ENCODE measurements at regions not wholly inside any gene's neighbourhood (a gene's known extent, or its start where the extent isn't known, plus 50 kb on each side); places are given as distances from the start of the nearest gene placed in this dataset.

DNA sequence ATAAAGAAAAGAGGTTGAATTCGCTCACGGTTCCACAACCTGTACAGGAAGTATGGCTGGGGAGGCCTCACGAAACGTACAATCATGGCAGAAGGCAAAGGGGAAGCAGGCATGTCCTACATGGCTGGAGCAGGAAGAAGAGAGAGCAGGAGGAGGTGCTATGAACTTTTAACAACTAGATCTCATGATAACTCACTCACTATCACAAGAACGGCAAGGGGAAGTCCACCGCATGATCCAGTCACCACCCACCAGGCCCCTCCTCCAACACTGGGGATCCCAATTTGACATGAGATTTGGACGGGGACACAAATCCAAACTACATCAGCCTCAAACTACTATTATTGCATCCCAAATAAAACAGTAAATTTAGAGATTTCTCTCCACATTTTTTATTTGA lies 53.6 kb upstream of the CST7 start:
- H3K27ac ChIP-seq, result no peak overlapping the region
- H3K36me3 ChIP-seq, result no peaks in the 10 kb centered on the region
- DNase-seq, result peak in 1 of 2 donors; percentile 28
- no peak overlapping the region for H3K4me3 ChIP-seq
- H3K9me3 ChIP-seq, result peaks cover 0 to 23% (median 8%) of the 10 kb centered on the region in 3 donors
- TF ChIP-seq, protein P1, sequence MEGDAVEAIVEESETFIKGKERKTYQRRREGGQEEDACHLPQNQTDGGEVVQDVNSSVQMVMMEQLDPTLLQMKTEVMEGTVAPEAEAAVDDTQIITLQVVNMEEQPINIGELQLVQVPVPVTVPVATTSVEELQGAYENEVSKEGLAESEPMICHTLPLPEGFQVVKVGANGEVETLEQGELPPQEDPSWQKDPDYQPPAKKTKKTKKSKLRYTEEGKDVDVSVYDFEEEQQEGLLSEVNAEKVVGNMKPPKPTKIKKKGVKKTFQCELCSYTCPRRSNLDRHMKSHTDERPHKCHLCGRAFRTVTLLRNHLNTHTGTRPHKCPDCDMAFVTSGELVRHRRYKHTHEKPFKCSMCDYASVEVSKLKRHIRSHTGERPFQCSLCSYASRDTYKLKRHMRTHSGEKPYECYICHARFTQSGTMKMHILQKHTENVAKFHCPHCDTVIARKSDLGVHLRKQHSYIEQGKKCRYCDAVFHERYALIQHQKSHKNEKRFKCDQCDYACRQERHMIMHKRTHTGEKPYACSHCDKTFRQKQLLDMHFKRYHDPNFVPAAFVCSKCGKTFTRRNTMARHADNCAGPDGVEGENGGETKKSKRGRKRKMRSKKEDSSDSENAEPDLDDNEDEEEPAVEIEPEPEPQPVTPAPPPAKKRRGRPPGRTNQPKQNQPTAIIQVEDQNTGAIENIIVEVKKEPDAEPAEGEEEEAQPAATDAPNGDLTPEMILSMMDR (IDR thresholded peaks at IDR 0.05), result no peak
- no peaks in the 10 kb centered on the region for H3K27me3 ChIP-seq
- intact Hi-C loops (cut with DNase I; ENCODE audit: low total_unique reads), result no loop called here
- no peaks in the 10 kb centered on the region for H3K4me1 ChIP-seq

DNA sequence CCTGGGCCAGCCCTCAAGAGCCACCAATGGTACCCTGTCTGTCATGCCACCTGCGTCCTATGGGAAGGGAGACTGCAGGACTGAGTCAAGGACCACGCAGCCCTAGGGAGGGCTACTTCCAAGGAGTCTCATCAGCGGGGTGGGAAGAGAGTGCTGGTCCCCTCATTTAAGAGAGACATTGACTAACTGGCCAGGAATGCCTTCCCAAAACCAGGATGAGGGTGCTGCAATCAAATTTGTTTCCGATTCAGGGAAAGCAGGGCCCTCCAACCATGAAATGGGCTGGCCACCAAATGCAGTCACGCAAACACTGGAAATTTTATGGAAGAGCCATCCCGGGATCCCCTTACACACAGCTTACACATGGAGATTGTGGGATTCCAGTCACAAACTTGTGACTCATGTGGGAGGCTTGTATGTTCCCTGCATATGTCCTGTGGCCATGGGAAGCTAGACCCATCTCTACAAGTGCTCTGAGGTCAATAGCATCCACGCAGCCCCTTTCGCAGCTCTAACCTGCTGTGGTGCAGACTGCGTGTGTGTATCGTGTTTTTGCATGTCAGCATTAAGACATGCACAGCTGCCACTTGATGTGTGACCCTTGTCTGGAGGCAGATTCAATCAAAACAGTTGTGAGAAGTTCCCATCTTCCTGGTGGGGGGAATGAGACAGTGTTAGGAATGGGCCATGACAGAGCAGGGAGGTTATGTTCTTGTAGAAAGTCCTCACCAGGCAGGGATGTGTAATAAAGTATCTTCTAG lies 53.0 kb upstream of the CST7 start:
- no peaks in the 10 kb centered on the region for H3K27me3 ChIP-seq
- peak in 1 of 2 donors; percentile 46 for DNase-seq
- peaks cover 0 to 23% (median 8%) of the 10 kb centered on the region in 3 donors for H3K9me3 ChIP-seq
- intact Hi-C loops (cut with DNase I; ENCODE audit: low total_unique reads), result no loop called here
- H3K4me3 ChIP-seq, result no peak overlapping the region
- no peaks in the 10 kb centered on the region for H3K4me1 ChIP-seq
- H3K27ac ChIP-seq, result no peak overlapping the region
- TF ChIP-seq, protein P1 (IDR thresholded peaks at IDR 0.05), result no peak
- no peaks in the 10 kb centered on the region for H3K36me3 ChIP-seq

DNA sequence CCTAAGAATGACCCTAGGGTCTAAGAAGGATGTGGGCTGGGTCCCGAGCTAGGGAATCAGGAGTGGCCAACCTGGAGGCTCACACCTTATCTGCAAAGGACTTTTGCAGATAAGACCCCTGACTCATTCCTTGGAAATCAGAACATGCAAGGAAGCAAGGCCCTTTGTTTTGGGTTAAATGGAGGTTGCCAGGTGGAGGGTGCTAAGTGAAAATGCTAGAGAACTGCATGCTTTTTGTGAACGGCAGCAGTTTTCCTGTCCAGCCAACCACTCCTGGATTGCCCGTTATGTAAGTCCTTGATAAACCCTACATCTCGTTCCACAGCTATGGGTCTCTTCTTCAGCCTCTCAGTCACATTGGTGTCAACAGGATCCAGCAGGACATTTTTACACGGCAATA lies 52.1 kb upstream of the CST7 start:
- intact Hi-C loops (cut with DNase I; ENCODE audit: low total_unique reads), result no loop called here
- H3K27me3 ChIP-seq, result no peaks in the 10 kb centered on the region
- no peaks in the 10 kb centered on the region for H3K36me3 ChIP-seq
- TF ChIP-seq, protein P1 (IDR thresholded peaks at IDR 0.05), result no peak
- no peak overlapping the region for H3K27ac ChIP-seq
- no peak for DNase-seq
- no peaks in the 10 kb centered on the region for H3K4me1 ChIP-seq
- peaks cover 0 to 23% (median 8%) of the 10 kb centered on the region in 3 donors for H3K9me3 ChIP-seq
- H3K4me3 ChIP-seq, result no peak overlapping the region

DNA sequence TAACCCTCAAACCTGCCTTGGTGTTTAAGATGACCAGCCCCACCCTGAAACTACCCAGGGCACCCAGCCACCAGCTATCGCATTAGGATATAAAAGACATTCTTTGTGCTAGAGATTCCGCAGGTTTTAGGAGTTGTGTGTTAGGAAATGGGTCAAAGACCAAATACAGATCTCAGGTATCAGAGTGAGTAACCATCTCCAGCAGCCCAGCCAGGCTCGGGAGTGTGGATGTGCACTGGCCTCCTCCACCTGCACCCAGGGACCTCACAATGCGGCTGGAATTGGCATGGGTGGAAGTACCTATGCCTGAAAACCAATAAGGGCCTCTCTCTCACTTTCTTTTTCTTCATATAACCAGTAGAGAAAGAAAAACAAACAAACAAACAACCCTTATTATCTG lies 51.1 kb upstream of the CST7 start:
- no peak overlapping the region for H3K27ac ChIP-seq
- no peaks in the 10 kb centered on the region for H3K4me1 ChIP-seq
- H3K36me3 ChIP-seq, result no peaks in the 10 kb centered on the region
- peaks cover 0 to 23% (median 8%) of the 10 kb centered on the region in 3 donors for H3K9me3 ChIP-seq
- no peaks in the 10 kb centered on the region for H3K27me3 ChIP-seq
- no peak overlapping the region for H3K4me3 ChIP-seq
- intact Hi-C loops (cut with DNase I; ENCODE audit: low total_unique reads), result no loop called here
- peak in 1 of 2 donors; percentile 3 for DNase-seq
- TF ChIP-seq, protein P1 (IDR thresholded peaks at IDR 0.05), result no peak

DNA sequence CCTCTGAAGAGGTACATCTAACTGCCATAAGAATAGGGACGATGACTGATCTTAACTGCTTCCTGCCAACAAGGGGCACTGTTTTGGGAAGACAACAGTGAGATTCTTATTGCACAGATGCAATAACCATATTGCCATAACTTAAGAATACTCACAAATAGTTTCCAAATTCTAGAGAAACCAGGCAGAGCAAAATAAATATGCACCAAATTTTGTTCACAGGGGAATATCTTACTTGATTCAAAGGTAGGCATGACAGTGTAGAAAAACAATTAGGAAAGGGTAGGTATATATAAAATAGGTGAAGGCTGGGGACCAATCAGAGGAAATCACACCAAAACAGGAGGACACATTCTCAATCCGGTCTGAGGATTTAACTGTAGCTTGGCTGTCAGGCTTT lies 49.9 kb upstream of the CST7 start:
- Histone ChIP-seq H3K27me3 (no peaks in the 10 kb centered on the region), H3K9me3 (peaks cover 0 to 23% (median 8%) of the 10 kb centered on the region in 3 donors), H3K4me3 (no peak overlapping the region), H3K36me3 (no peaks in the 10 kb centered on the region), H3K27ac (no peak overlapping the region), H3K4me1 (no peaks in the 10 kb centered on the region)
- TF ChIP-seq, protein P1 (IDR thresholded peaks at IDR 0.05), result no peak
- intact Hi-C loops (cut with DNase I; ENCODE audit: low total_unique reads), result no loop called here
- no peak for DNase-seq
